H9 (cell line): ENCODE measurements at regions not wholly inside any gene's neighbourhood (a gene's known extent, or its start where the extent isn't known, plus 50 kb on each side); places are given as distances from the start of the nearest gene placed in this dataset.

Experiments used
- DNase-seq: peaks from one replicate; pipeline ENCODE4 v3.0.0-alpha.2; 2017
- H2AFZ ChIP-seq: one replicate; pipeline ENCODE4 v1.6.1; 2013; ENCODE audit warnings: mild to moderate bottlenecking, low read length, control low read depth, moderate library complexity
- H2AK5ac ChIP-seq: 2 replicates; pipeline ENCODE4 v1.6.1; 2013; ENCODE audit warnings: low read length, control low read depth, mixed read lengths; ENCODE audit not compliant: insufficient read length
- H2BK120ac ChIP-seq: one replicate; pipeline ENCODE4 v1.6.1; 2013; ENCODE audit warnings: low read depth, mild to moderate bottlenecking, low read length, control low read depth, inconsistent platforms; ENCODE audit not compliant: poor library complexity, severe bottlenecking
- H2BK12ac ChIP-seq: 2 replicates; pipeline ENCODE4 v1.6.1; 2013; ENCODE audit warnings: low read length, control low read depth, mixed read lengths, low read depth; ENCODE audit not compliant: insufficient read length
- H2BK15ac ChIP-seq: 2 replicates; pipeline ENCODE4 v1.6.1; 2013; ENCODE audit warnings: low read depth, low read length, control low read depth
- H2BK20ac ChIP-seq: one replicate; pipeline ENCODE4 v1.6.1; 2013; ENCODE audit warnings: low read depth, mild to moderate bottlenecking, low read length, control low read depth, inconsistent platforms; ENCODE audit not compliant: poor library complexity, severe bottlenecking
- H2BK5ac ChIP-seq: 2 replicates; pipeline ENCODE4 v1.6.1; 2013; ENCODE audit warnings: low read length, control low read depth, mixed read lengths; ENCODE audit not compliant: insufficient read length
- H3K14ac ChIP-seq: 2 replicates; pipeline ENCODE4 v1.6.1; 2013; ENCODE audit warnings: low read length, control low read depth; ENCODE audit not compliant: insufficient read depth
- H3K18ac ChIP-seq: 2 replicates; pipeline ENCODE4 v1.6.1; 2013; ENCODE audit warnings: low read depth, mild to moderate bottlenecking, mixed read lengths, low read length, control low read depth; ENCODE audit not compliant: insufficient read length
- H3K23ac ChIP-seq: 2 replicates; pipeline ENCODE4 v1.6.1; 2013; ENCODE audit warnings: low read length, control low read depth, mixed read lengths, low read depth; ENCODE audit not compliant: insufficient read length
- H3K23me2 ChIP-seq: 2 replicates; pipeline ENCODE4 v1.6.1; 2013; ENCODE audit warnings: low read depth, mild to moderate bottlenecking, mixed read lengths, low read length, control low read depth; ENCODE audit not compliant: insufficient read length, poor library complexity, severe bottlenecking
- H3K27ac ChIP-seq: 2 replicates; pipeline ENCODE4 v1.5.1; 2013; ENCODE audit warnings: low read length, control low read depth, mixed read lengths, low read depth; ENCODE audit not compliant: insufficient read length
- H3K27me3 ChIP-seq: 2 replicates; pipeline ENCODE4 v1.6.1; 2013; ENCODE audit warnings: low read length, control low read depth, inconsistent platforms; ENCODE audit not compliant: insufficient read depth
- H3K4ac ChIP-seq: 2 replicates; pipeline ENCODE4 v1.6.1; 2013; ENCODE audit warnings: low read depth, mild to moderate bottlenecking, control low read depth, inconsistent platforms, low read length, moderate library complexity
- H3K4me1 ChIP-seq: 2 replicates; pipeline ENCODE4 v1.6.1; 2013; ENCODE audit warnings: low read length, control low read depth, inconsistent platforms; ENCODE audit not compliant: insufficient read depth
- H3K4me2 ChIP-seq: 2 replicates; pipeline ENCODE4 v1.6.1; 2013; ENCODE audit warnings: low read length, control low read depth, mixed read lengths; ENCODE audit not compliant: insufficient read length, insufficient read depth
- H3K56ac ChIP-seq: 2 replicates; pipeline ENCODE4 v1.6.1; 2013; ENCODE audit warnings: low read depth, mild to moderate bottlenecking, mixed read lengths, low read length, control low read depth; ENCODE audit not compliant: insufficient read length
- H3K79me1 ChIP-seq: 2 replicates; pipeline ENCODE4 v1.6.1; 2013; ENCODE audit warnings: low read depth, mild to moderate bottlenecking, moderate library complexity, low read length, control low read depth, inconsistent platforms; ENCODE audit not compliant: insufficient read depth, poor library complexity, severe bottlenecking
- H3K79me2 ChIP-seq: 2 replicates; pipeline ENCODE4 v1.6.1; 2013; ENCODE audit warnings: low read length, control low read depth, inconsistent platforms; ENCODE audit not compliant: insufficient read depth
- H3K9ac ChIP-seq: 2 replicates; pipeline ENCODE4 v1.6.1; 2013; ENCODE audit warnings: low read length, control low read depth, mixed read lengths; ENCODE audit not compliant: insufficient read length; ENCODE audit errors: extremely low read depth
- H3K9me3 ChIP-seq: one replicate; pipeline ENCODE4 v1.6.1; 2013; ENCODE audit warnings: low read depth, low read length, inconsistent platforms; ENCODE audit not compliant: control insufficient read depth
- H3T11ph ChIP-seq: one replicate; pipeline ENCODE4 v1.6.1; 2013; ENCODE audit warnings: mild to moderate bottlenecking, low read length, control low read depth, inconsistent platforms
- H4K20me1 ChIP-seq: one replicate; pipeline ENCODE4 v1.6.1; 2013; ENCODE audit not compliant: control insufficient read depth, insufficient read length, insufficient read depth
- H4K5ac ChIP-seq: 2 replicates; pipeline ENCODE4 v1.6.1; 2013; ENCODE audit warnings: low read depth, mild to moderate bottlenecking, mixed read lengths, low read length, control low read depth; ENCODE audit not compliant: insufficient read length
- H4K8ac ChIP-seq: replicated peaks from 2 replicates; pipeline ENCODE4 v1.6.1; 2013; ENCODE audit warnings: low read length, control low read depth, mixed read lengths, low read depth; ENCODE audit not compliant: insufficient read length
- H4K91ac ChIP-seq: 2 replicates; pipeline ENCODE4 v1.6.1; 2013; ENCODE audit warnings: low read depth, mild to moderate bottlenecking, moderate library complexity, mixed read lengths, low read length, control low read depth; ENCODE audit not compliant: insufficient read length
- H3K27ac Mint-ChIP-seq, 3 experiments: 2 replicates in 2 of 3; 3 replicates in 1 of 3; pipeline ENCODE4 v1.8.0; 2020 to 2021; ENCODE audit warnings: mixed read lengths in 3 of 3, mild to moderate bottlenecking in 1 of 3, moderate library complexity in 1 of 3
- H3K27me3 Mint-ChIP-seq: 2 replicates; pipeline ENCODE4 v1.8.0; 2021; ENCODE audit warnings: low read depth, mild to moderate bottlenecking, moderate library complexity, mixed read lengths
- H3K36me3 Mint-ChIP-seq, 3 experiments: 2 replicates in 2 of 3; 3 replicates in 1 of 3; pipeline ENCODE4 v1.8.0; 2020 to 2021; ENCODE audit warnings: low read depth in 3 of 3, mixed read lengths in 3 of 3; ENCODE audit not compliant: insufficient read depth in 1 of 3
- H3K4me1 Mint-ChIP-seq, 2 experiments: 2 replicates each; pipeline ENCODE4 v1.8.0; 2020; ENCODE audit warnings: mixed read lengths in 2 of 2
- H3K4me3 Mint-ChIP-seq, 2 experiments: 2 replicates in 1 of 2; 3 replicates in 1 of 2; pipeline ENCODE4 v1.8.0; 2020 to 2021; ENCODE audit warnings: mild to moderate bottlenecking in 2 of 2, mixed read lengths in 2 of 2, moderate library complexity in 1 of 2
- H3K9me3 Mint-ChIP-seq, 2 experiments: 2 replicates in 1 of 2; 3 replicates in 1 of 2; pipeline ENCODE4 v1.8.0; 2020; ENCODE audit warnings: mild to moderate bottlenecking in 2 of 2, mixed read lengths in 2 of 2, moderate library complexity in 1 of 2
- WGBS: extraction: QIAGEN DNeasy Blood & Tissue Kit; methylation state at CpG from one replicate; pipeline ENCODE4 v1.1.7; 2013; ENCODE audit warnings: missing lambda C conversion rate, low lambda C conversion rate, mixed read lengths; ENCODE audit not compliant: insufficient read length; ENCODE audit errors: extremely low coverage; 5-methylcytosine and 5-hydroxymethylcytosine counted together
- TF ChIP-seq, protein P1 (sequence below): fragments of 200-600 bp; sonication (generic); conservative IDR thresholded peaks from 3 replicates; pipeline ENCODE4 v1.8.0; 2021; ENCODE audit warnings: antibody characterized with exemption, mild to moderate bottlenecking

DNA sequence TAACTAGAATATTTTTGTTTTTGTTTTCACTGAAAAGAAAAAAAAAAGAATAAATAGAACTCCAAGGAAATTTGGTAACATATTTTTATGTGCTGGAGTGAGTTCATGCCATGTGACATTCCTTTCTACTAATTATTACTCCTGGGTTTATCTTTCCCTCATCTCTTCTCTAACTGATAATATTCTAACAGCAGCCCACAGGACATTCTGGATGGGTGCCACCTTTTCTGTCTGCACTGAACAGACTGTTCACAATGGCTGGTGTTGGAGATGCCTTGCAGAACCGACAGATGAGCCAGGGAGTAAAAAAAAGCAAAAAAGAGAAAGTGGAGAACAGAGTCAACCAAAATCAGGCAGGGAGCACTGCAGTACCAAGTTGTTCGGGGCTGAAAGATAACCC is 151.3 kb downstream of the OR4M2 start:
- H3K4me2 ChIP-seq, result no peak overlapping the region
- H2BK15ac ChIP-seq, result no peak overlapping the region
- H3K23ac ChIP-seq, result no peak overlapping the region
- no peaks in the 10 kb centered on the region for H4K20me1 ChIP-seq
- H3K4me1 ChIP-seq, result no peaks in the 10 kb centered on the region
- H3K9ac ChIP-seq, result no peak overlapping the region
- peaks cover 96% of the 10 kb centered on the region for H3K9me3 ChIP-seq
- no peak overlapping the region for H2BK120ac ChIP-seq
- no peak overlapping the region for H4K8ac ChIP-seq
- TF ChIP-seq, protein P1, sequence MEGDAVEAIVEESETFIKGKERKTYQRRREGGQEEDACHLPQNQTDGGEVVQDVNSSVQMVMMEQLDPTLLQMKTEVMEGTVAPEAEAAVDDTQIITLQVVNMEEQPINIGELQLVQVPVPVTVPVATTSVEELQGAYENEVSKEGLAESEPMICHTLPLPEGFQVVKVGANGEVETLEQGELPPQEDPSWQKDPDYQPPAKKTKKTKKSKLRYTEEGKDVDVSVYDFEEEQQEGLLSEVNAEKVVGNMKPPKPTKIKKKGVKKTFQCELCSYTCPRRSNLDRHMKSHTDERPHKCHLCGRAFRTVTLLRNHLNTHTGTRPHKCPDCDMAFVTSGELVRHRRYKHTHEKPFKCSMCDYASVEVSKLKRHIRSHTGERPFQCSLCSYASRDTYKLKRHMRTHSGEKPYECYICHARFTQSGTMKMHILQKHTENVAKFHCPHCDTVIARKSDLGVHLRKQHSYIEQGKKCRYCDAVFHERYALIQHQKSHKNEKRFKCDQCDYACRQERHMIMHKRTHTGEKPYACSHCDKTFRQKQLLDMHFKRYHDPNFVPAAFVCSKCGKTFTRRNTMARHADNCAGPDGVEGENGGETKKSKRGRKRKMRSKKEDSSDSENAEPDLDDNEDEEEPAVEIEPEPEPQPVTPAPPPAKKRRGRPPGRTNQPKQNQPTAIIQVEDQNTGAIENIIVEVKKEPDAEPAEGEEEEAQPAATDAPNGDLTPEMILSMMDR, result no peak
- no peak overlapping the region for H2AK5ac ChIP-seq
- H3K14ac ChIP-seq, result no peak overlapping the region
- H3K4me3 Mint-ChIP-seq, result no peak overlapping the region
- WGBS, result no CpG with 5 or more reads among the region's 2 CpGs
- peaks cover 97 to 98% of the 10 kb centered on the region in 2 experiments for H3K9me3 Mint-ChIP-seq
- no peak overlapping the region for H2AFZ ChIP-seq
- no peak overlapping the region for H3K56ac ChIP-seq
- H3K27ac ChIP-seq, result no peak overlapping the region
- H2BK12ac ChIP-seq, result no peak overlapping the region
- H3K27me3 ChIP-seq, result no peaks in the 10 kb centered on the region
- H3K36me3 Mint-ChIP-seq, result peaks cover 14 to 65% (median 54%) of the 10 kb centered on the region in 3 experiments
- H4K5ac ChIP-seq, result no peak overlapping the region
- no peaks in the 10 kb centered on the region for H3K79me2 ChIP-seq
- no peak for DNase-seq
- H2BK20ac ChIP-seq, result no peak overlapping the region
- no peak overlapping the region for H4K91ac ChIP-seq
- no peaks in the 10 kb centered on the region for H3K79me1 ChIP-seq
- no peak overlapping the region for H2BK5ac ChIP-seq
- no peak overlapping the region for H3K27ac Mint-ChIP-seq
- peaks cover 19% of the 10 kb centered on the region for H3K27me3 Mint-ChIP-seq
- no peak overlapping the region for H3K18ac ChIP-seq
- H3K4me1 Mint-ChIP-seq, result no peaks in the 10 kb centered on the region
- H3T11ph ChIP-seq, result no peak overlapping the region
- H3K4ac ChIP-seq, result no peak overlapping the region
- H3K23me2 ChIP-seq, result no peaks in the 10 kb centered on the region
